ENCODE measurements at regions not wholly inside any gene's neighbourhood (a gene's known extent, or its start where the extent isn't known, plus 50 kb on each side); places are given as distances from the start of the nearest gene placed in this dataset.

- Histone ChIP-seq H3K4me3 (ENCODE audit: low read depth in 1 of 2, low read length in 2 of 2) (no peak overlapping the region), H3K36me3 (ENCODE audit: control insufficient read depth in 1 of 2, insufficient read depth in 2 of 2, low read length in 2 of 2) (no peaks in the 10 kb centered on the region), H3K27ac (ENCODE audit: low read length) (no peak overlapping the region)
Measured at GRCh38 chr5:164204338-164204946, 699.0 kb downstream of the MAT2B start.

GRCh38 chr5:164206196-164206595 is 700.8 kb downstream of the MAT2B start:
- Histone ChIP-seq H3K4me1 (ENCODE audit: control insufficient read depth in 1 of 2, insufficient read depth in 2 of 2, low read length in 2 of 2) (no peaks in the 10 kb centered on the region), H3K4me3 (ENCODE audit: low read depth in 1 of 2, low read length in 2 of 2) (no peak overlapping the region), H3K9me3 (ENCODE audit: control insufficient read depth in 1 of 2, low read length in 2 of 2) (no peaks in the 10 kb centered on the region), H3K36me3 (ENCODE audit: control insufficient read depth in 1 of 2, insufficient read depth in 2 of 2, low read length in 2 of 2) (no peaks in the 10 kb centered on the region), H3K27ac (ENCODE audit: low read length) (no peak overlapping the region), H3K27me3 (ENCODE audit: low read depth, low read length) (no peaks in the 10 kb centered on the region)

More at GRCh38 chr5:164204338-164204946, 699.0 kb downstream of the MAT2B start:
- Histone ChIP-seq H3K27me3 (ENCODE audit: low read depth, low read length) (no peaks in the 10 kb centered on the region), H3K4me1 (ENCODE audit: control insufficient read depth in 1 of 2, insufficient read depth in 2 of 2, low read length in 2 of 2) (no peaks in the 10 kb centered on the region), H3K9me3 (ENCODE audit: control insufficient read depth in 1 of 2, low read length in 2 of 2) (no peaks in the 10 kb centered on the region)

- Histone ChIP-seq H3K4me1 (ENCODE audit: control insufficient read depth in 1 of 2, insufficient read depth in 2 of 2, low read length in 2 of 2) (no peaks in the 10 kb centered on the region), H3K4me3 (ENCODE audit: low read depth in 1 of 2, low read length in 2 of 2) (no peak overlapping the region), H3K9me3 (ENCODE audit: control insufficient read depth in 1 of 2, low read length in 2 of 2) (no peaks in the 10 kb centered on the region), H3K36me3 (ENCODE audit: control insufficient read depth in 1 of 2, insufficient read depth in 2 of 2, low read length in 2 of 2) (no peaks in the 10 kb centered on the region), H3K27me3 (ENCODE audit: low read depth, low read length) (no peaks in the 10 kb centered on the region), H3K27ac (ENCODE audit: low read length) (no peak overlapping the region)
Measured at GRCh38 chr5:164207646-164208045, 702.2 kb downstream of the MAT2B start.

GRCh38 chr5:164210491-164210890 is 705.1 kb downstream of the MAT2B start:
- Histone ChIP-seq H3K4me1 (ENCODE audit: control insufficient read depth in 1 of 2, insufficient read depth in 2 of 2, low read length in 2 of 2) (no peaks in the 10 kb centered on the region), H3K4me3 (ENCODE audit: low read depth in 1 of 2, low read length in 2 of 2) (no peak overlapping the region), H3K36me3 (ENCODE audit: control insufficient read depth in 1 of 2, insufficient read depth in 2 of 2, low read length in 2 of 2) (no peaks in the 10 kb centered on the region), H3K27ac (ENCODE audit: low read length) (no peak overlapping the region), H3K27me3 (ENCODE audit: low read depth, low read length) (no peaks in the 10 kb centered on the region), H3K9me3 (ENCODE audit: control insufficient read depth in 1 of 2, low read length in 2 of 2) (no peaks in the 10 kb centered on the region)

- no peaks in the 10 kb centered on the region for H3K27me3 ChIP-seq (ENCODE audit: low read depth, low read length)
- peaks cover 0 to 3% of the 10 kb centered on the region in 2 donors for H3K9me3 ChIP-seq (ENCODE audit: control insufficient read depth in 1 of 2, low read length in 2 of 2)
- H3K27ac ChIP-seq (ENCODE audit: low read length), result no peak overlapping the region
- H3K4me1 ChIP-seq (ENCODE audit: control insufficient read depth in 1 of 2, insufficient read depth in 2 of 2, low read length in 2 of 2), result no peaks in the 10 kb centered on the region
- H3K4me3 ChIP-seq (ENCODE audit: low read depth in 1 of 2, low read length in 2 of 2), result no peak overlapping the region
- no peaks in the 10 kb centered on the region for H3K36me3 ChIP-seq (ENCODE audit: control insufficient read depth in 1 of 2, insufficient read depth in 2 of 2, low read length in 2 of 2)
Measured at GRCh38 chr5:164214698-164215097, 709.3 kb downstream of the MAT2B start.

GRCh38 chr5:164217464-164217863 is 712.0 kb downstream of the MAT2B start:
- H3K4me3 ChIP-seq (ENCODE audit: low read depth in 1 of 2, low read length in 2 of 2), result no peak overlapping the region
- H3K4me1 ChIP-seq (ENCODE audit: control insufficient read depth in 1 of 2, insufficient read depth in 2 of 2, low read length in 2 of 2), result no peaks in the 10 kb centered on the region
- H3K9me3 ChIP-seq (ENCODE audit: control insufficient read depth in 1 of 2, low read length in 2 of 2), result peaks cover 0 to 3% of the 10 kb centered on the region in 2 donors
- no peak overlapping the region for H3K27ac ChIP-seq (ENCODE audit: low read length)
- H3K36me3 ChIP-seq (ENCODE audit: control insufficient read depth in 1 of 2, insufficient read depth in 2 of 2, low read length in 2 of 2), result no peaks in the 10 kb centered on the region
- no peaks in the 10 kb centered on the region for H3K27me3 ChIP-seq (ENCODE audit: low read depth, low read length)

GRCh38 chr5:164220522-164220921 is 715.1 kb downstream of the MAT2B start:
- Histone ChIP-seq H3K4me1 (ENCODE audit: control insufficient read depth in 1 of 2, insufficient read depth in 2 of 2, low read length in 2 of 2) (no peaks in the 10 kb centered on the region), H3K9me3 (ENCODE audit: control insufficient read depth in 1 of 2, low read length in 2 of 2) (peaks cover 0 to 3% of the 10 kb centered on the region in 2 donors), H3K27ac (ENCODE audit: low read length) (no peak overlapping the region), H3K27me3 (ENCODE audit: low read depth, low read length) (no peaks in the 10 kb centered on the region), H3K4me3 (ENCODE audit: low read depth in 1 of 2, low read length in 2 of 2) (no peak overlapping the region), H3K36me3 (ENCODE audit: control insufficient read depth in 1 of 2, insufficient read depth in 2 of 2, low read length in 2 of 2) (no peaks in the 10 kb centered on the region)

- H3K27me3 ChIP-seq (ENCODE audit: low read depth, low read length), result no peaks in the 10 kb centered on the region
- no peaks in the 10 kb centered on the region for H3K36me3 ChIP-seq (ENCODE audit: control insufficient read depth in 1 of 2, insufficient read depth in 2 of 2, low read length in 2 of 2)
- H3K4me3 ChIP-seq (ENCODE audit: low read depth in 1 of 2, low read length in 2 of 2), result no peak overlapping the region
- H3K27ac ChIP-seq (ENCODE audit: low read length), result no peak overlapping the region
- peaks cover 0 to 3% of the 10 kb centered on the region in 2 donors for H3K9me3 ChIP-seq (ENCODE audit: control insufficient read depth in 1 of 2, low read length in 2 of 2)
- H3K4me1 ChIP-seq (ENCODE audit: control insufficient read depth in 1 of 2, insufficient read depth in 2 of 2, low read length in 2 of 2), result no peaks in the 10 kb centered on the region
Measured at GRCh38 chr5:164224236-164224635, 718.8 kb downstream of the MAT2B start.

- Histone ChIP-seq H3K27me3 (ENCODE audit: low read depth, low read length) (no peaks in the 10 kb centered on the region), H3K9me3 (ENCODE audit: control insufficient read depth in 1 of 2, low read length in 2 of 2) (peaks cover 0 to 3% of the 10 kb centered on the region in 2 donors), H3K36me3 (ENCODE audit: control insufficient read depth in 1 of 2, insufficient read depth in 2 of 2, low read length in 2 of 2) (no peaks in the 10 kb centered on the region), H3K4me1 (ENCODE audit: control insufficient read depth in 1 of 2, insufficient read depth in 2 of 2, low read length in 2 of 2) (no peaks in the 10 kb centered on the region), H3K27ac (ENCODE audit: low read length) (no peak overlapping the region), H3K4me3 (ENCODE audit: low read depth in 1 of 2, low read length in 2 of 2) (no peak overlapping the region)
Measured at GRCh38 chr5:164224772-164225171, 719.4 kb downstream of the MAT2B start.

- Histone ChIP-seq H3K9me3 (ENCODE audit: control insufficient read depth in 1 of 2, low read length in 2 of 2) (peaks cover 0 to 3% of the 10 kb centered on the region in 2 donors), H3K4me3 (ENCODE audit: low read depth in 1 of 2, low read length in 2 of 2) (no peak overlapping the region), H3K27ac (ENCODE audit: low read length) (no peak overlapping the region), H3K36me3 (ENCODE audit: control insufficient read depth in 1 of 2, insufficient read depth in 2 of 2, low read length in 2 of 2) (no peaks in the 10 kb centered on the region), H3K27me3 (ENCODE audit: low read depth, low read length) (no peaks in the 10 kb centered on the region), H3K4me1 (ENCODE audit: control insufficient read depth in 1 of 2, insufficient read depth in 2 of 2, low read length in 2 of 2) (no peaks in the 10 kb centered on the region)
Measured at GRCh38 chr5:164230341-164230740, 724.9 kb downstream of the MAT2B start.

GRCh38 chr5:164233791-164234190 is 728.4 kb downstream of the MAT2B start:
- Histone ChIP-seq H3K4me1 (ENCODE audit: control insufficient read depth in 1 of 2, insufficient read depth in 2 of 2, low read length in 2 of 2) (no peaks in the 10 kb centered on the region), H3K9me3 (ENCODE audit: control insufficient read depth in 1 of 2, low read length in 2 of 2) (peaks cover 0 to 1% of the 10 kb centered on the region in 2 donors), H3K4me3 (ENCODE audit: low read depth in 1 of 2, low read length in 2 of 2) (no peak overlapping the region), H3K36me3 (ENCODE audit: control insufficient read depth in 1 of 2, insufficient read depth in 2 of 2, low read length in 2 of 2) (no peaks in the 10 kb centered on the region), H3K27me3 (ENCODE audit: low read depth, low read length) (no peaks in the 10 kb centered on the region), H3K27ac (ENCODE audit: low read length) (no peak overlapping the region)

GRCh38 chr5:164234321-164234720 is 728.9 kb downstream of the MAT2B start:
- H3K27ac ChIP-seq (ENCODE audit: low read length), result no peak overlapping the region
- H3K36me3 ChIP-seq (ENCODE audit: control insufficient read depth in 1 of 2, insufficient read depth in 2 of 2, low read length in 2 of 2), result no peaks in the 10 kb centered on the region
- H3K4me3 ChIP-seq (ENCODE audit: low read depth in 1 of 2, low read length in 2 of 2), result no peak overlapping the region
- H3K27me3 ChIP-seq (ENCODE audit: low read depth, low read length), result no peaks in the 10 kb centered on the region
- no peaks in the 10 kb centered on the region for H3K4me1 ChIP-seq (ENCODE audit: control insufficient read depth in 1 of 2, insufficient read depth in 2 of 2, low read length in 2 of 2)
- no peaks in the 10 kb centered on the region for H3K9me3 ChIP-seq (ENCODE audit: control insufficient read depth in 1 of 2, low read length in 2 of 2)

Measured in muscle layer of duodenum (tissue), 2 donors.